ENCODE measurements at regions not wholly inside any gene's neighbourhood (a gene's known extent, or its start where the extent isn't known, plus 50 kb on each side); places are given as distances from the start of the nearest gene placed in this dataset.

DNA sequence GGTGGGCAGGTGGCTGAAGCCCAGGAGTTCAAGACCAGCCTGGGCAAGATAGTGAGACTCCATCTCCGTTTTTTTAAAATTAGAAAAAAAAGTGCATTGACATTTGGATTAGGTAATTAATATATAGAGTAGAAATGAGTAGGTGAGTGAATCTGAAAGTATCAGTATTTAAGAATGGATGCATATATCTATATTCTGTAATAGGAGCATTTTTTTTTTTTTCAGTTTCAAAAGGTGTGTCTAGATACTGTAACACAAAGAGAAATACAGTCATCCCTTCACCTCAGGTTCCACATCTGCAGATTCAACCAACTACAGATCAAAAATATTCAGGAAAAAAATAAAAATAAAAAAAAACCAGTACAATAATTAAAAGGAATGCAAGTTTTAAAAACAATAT, 50.8 kb downstream of the RBM27 start:
- H3K79me1 ChIP-seq (ENCODE audit: low read depth, low read length): no peaks in the 10 kb centered on the region
- no peak overlapping the region for H3K4me2 ChIP-seq (ENCODE audit: insufficient read depth in 1 of 2, low read depth in 2 of 2, low read length in 2 of 2)
- no peak for FAIRE-seq
- H2BK12ac ChIP-seq (ENCODE audit: low read depth, low read length): no peak overlapping the region
- no peak overlapping the region for H3K4ac ChIP-seq (replicated peaks; ENCODE audit: insufficient read length, low read depth, low read length)
- POLR2A ChIA-PET (ENCODE audit: partially characterized antibody): no interaction called here
- no peak overlapping the region for H3K18ac ChIP-seq (ENCODE audit: extremely low read depth, low read length)
- H2BK20ac ChIP-seq (ENCODE audit: low read length): no peak overlapping the region
- no peak overlapping the region for H2AFZ ChIP-seq (ENCODE audit: low read length)
- H2BK15ac ChIP-seq (ENCODE audit: low read length): no peak overlapping the region
- no peak overlapping the region for H2AK5ac ChIP-seq (ENCODE audit: low read depth, low read length)
- H3K27ac ChIP-seq (ENCODE audit: low read depth, low read length): no peak overlapping the region
- no peak overlapping the region for H3K9ac ChIP-seq (replicated peaks in 1 of 4; ENCODE audit: extremely low read depth in 1 of 4, low read depth in 3 of 4, low read length in 3 of 4)
- CTCF ChIA-PET (ENCODE audit: partially characterized antibody): interaction anchor here (1.1 kb wide), 1 partner anchor 19 kb away, joined by 3 read pairs; no protein-coding TSS in a partner anchor
- peaks cover 5 to 48% (median 16%) of the 10 kb centered on the region in 4 experiments; a peak in 6 of 8 replicates for H3K36me3 ChIP-seq (ENCODE audit: control insufficient read depth in 2 of 4, insufficient read depth in 4 of 4, low read length in 3 of 4)
- no peaks in the 10 kb centered on the region for H3K27me3 ChIP-seq (replicated peaks in 1 of 4; ENCODE audit: control insufficient read depth in 3 of 4, extremely low read depth in 1 of 4, insufficient read depth in 3 of 4, low read length in 3 of 4)
- no peak overlapping the region for H4K8ac ChIP-seq (ENCODE audit: extremely low read depth, insufficient read depth, low read length)
- no peak overlapping the region for H3K4me3 ChIP-seq (ENCODE audit: extremely low read depth in 1 of 4, insufficient read depth in 2 of 4, low read depth in 3 of 4, low read length in 4 of 4)
- no peak overlapping the region for H2BK5ac ChIP-seq (ENCODE audit: low read depth, low read length)
- TF ChIP-seq RXRA (IDR thresholded peaks at IDR 0.05; ENCODE audit: insufficient read depth, low read depth, low read length) (no peak), PHF8 (conservative IDR thresholded peaks at IDR 0.05; ENCODE audit: low read depth, low read length) (no peak), CREB1 (IDR thresholded peaks at IDR 0.05) (no peak), SIRT6 (IDR thresholded peaks at IDR 0.05; ENCODE audit: low read length) (no peak), NRF1 (IDR thresholded peaks at IDR 0.05; ENCODE audit: low read depth, low read length) (no peak), EP300 (IDR thresholded peaks at IDR 0.05; ENCODE audit: borderline replicate concordance in 1 of 2, low read depth in 2 of 2, low read length in 2 of 2) (no peak), SUZ12 (IDR thresholded peaks at IDR 0.05; ENCODE audit: low read length) (no peak), TAF7 (optimal IDR thresholded peaks at IDR 0.05; ENCODE audit: borderline replicate concordance, low read depth, low read length) (no peak), TAF1 (IDR thresholded peaks at IDR 0.05; ENCODE audit: low read depth, low read length) (no peak)
- no peak overlapping the region for H2BK120ac ChIP-seq (replicated peaks; ENCODE audit: low read depth, low read length)
- 70% methylated on average over 1 of the region's 1 CpG; no CpG with 5 or more reads in 1 of the 2 experiments for WGBS, 2 experiments (ENCODE audit: extremely low coverage in 1 of 2, insufficient coverage in 1 of 2, insufficient read length in 1 of 2, insufficient replicate concordance in 2 of 2, low coverage in 1 of 2, low lambda C conversion rate in 2 of 2, missing lambda C conversion rate in 1 of 2)
- no peak overlapping the region for H3K14ac ChIP-seq (ENCODE audit: insufficient read length)
- H3K23ac ChIP-seq (ENCODE audit: insufficient read length): no peak overlapping the region
- H3K79me2 ChIP-seq (ENCODE audit: control insufficient read depth in 1 of 2, insufficient read depth in 2 of 2, low read length in 2 of 2): no peaks in the 10 kb centered on the region
- H3K56ac ChIP-seq (replicated peaks; ENCODE audit: insufficient read length, low read depth, low read length): no peak overlapping the region
- no peak overlapping the region for H4K5ac ChIP-seq (ENCODE audit: insufficient read length, low read depth, low read length)
- H3K4me1 ChIP-seq (replicated peaks in 1 of 4; ENCODE audit: control insufficient read depth in 3 of 4, insufficient read depth in 4 of 4, low read length in 3 of 4): no peaks in the 10 kb centered on the region
- DNase-seq (ENCODE audit: low read depth in 1 of 2, low spot score in 2 of 2): no peak
- H4K20me1 ChIP-seq (replicated peaks in 1 of 2; ENCODE audit: control insufficient read depth in 1 of 2, insufficient read depth in 2 of 2, low read length in 2 of 2): peaks cover 0 to 1% of the 10 kb centered on the region in 2 experiments
- no peak overlapping the region for H4K91ac ChIP-seq (replicated peaks; ENCODE audit: insufficient read length, low read length)
- no peaks in the 10 kb centered on the region for H3K23me2 ChIP-seq (ENCODE audit: low read depth, low read length)
- H3K9me3 ChIP-seq (ENCODE audit: insufficient read depth in 2 of 2, low read depth in 1 of 2, low read length in 1 of 2): no peaks in the 10 kb centered on the region

All from H1 (cell line).